ENCODE measurements at regions not wholly inside any gene's neighbourhood (a gene's known extent, or its start where the extent isn't known, plus 50 kb on each side); places are given as distances from the start of the nearest gene placed in this dataset.

DNA sequence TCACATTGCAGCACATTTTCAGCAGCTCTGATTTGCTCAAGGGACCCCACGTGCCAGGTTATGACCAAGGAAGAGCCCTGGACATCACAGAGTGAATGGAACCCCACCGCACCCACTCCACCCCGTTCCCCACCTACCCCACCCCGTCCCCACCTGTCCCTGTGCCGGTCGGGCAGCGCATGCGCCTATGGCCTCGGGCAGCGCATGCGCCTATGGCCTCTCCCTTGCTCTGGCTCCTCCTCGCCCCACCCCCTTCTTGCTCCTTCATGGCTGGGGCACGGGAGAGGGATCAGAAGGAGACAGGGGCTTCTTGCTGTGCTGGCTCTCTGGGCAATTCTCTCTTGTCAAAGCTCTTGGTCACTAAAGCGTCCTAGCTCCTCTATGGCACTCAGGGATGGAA lies 371.8 kb upstream of the HS6ST1 start:
- TF ChIP-seq, protein P1, sequence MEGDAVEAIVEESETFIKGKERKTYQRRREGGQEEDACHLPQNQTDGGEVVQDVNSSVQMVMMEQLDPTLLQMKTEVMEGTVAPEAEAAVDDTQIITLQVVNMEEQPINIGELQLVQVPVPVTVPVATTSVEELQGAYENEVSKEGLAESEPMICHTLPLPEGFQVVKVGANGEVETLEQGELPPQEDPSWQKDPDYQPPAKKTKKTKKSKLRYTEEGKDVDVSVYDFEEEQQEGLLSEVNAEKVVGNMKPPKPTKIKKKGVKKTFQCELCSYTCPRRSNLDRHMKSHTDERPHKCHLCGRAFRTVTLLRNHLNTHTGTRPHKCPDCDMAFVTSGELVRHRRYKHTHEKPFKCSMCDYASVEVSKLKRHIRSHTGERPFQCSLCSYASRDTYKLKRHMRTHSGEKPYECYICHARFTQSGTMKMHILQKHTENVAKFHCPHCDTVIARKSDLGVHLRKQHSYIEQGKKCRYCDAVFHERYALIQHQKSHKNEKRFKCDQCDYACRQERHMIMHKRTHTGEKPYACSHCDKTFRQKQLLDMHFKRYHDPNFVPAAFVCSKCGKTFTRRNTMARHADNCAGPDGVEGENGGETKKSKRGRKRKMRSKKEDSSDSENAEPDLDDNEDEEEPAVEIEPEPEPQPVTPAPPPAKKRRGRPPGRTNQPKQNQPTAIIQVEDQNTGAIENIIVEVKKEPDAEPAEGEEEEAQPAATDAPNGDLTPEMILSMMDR (IDR thresholded peaks at IDR 0.05; ENCODE audit: low read depth, low read length, poor library complexity, severe bottlenecking), result no peak
- no peak for TF ChIP-seq EZH2phosphoT487 (IDR thresholded peaks at IDR 0.05; ENCODE audit: borderline replicate concordance, low read length)

Data from DOHH2 (cell line).